GM12873 (cell line): ENCODE measurements at regions not wholly inside any gene's neighbourhood (a gene's known extent, or its start where the extent isn't known, plus 50 kb on each side); places are given as distances from the start of the nearest gene placed in this dataset.

Experiments used
- CTCF ChIP-seq: IDR thresholded peaks from 2 replicates; pipeline ENCODE4 v1.5.1; 2012; ENCODE audit warnings: low read depth, mild to moderate bottlenecking, moderate library complexity, low read length, control low read depth; ENCODE audit not compliant: insufficient read depth; ENCODE audit errors: missing control alignments

GRCh38 chr7:51471210-51471980 is 154.8 kb upstream of the COBL start:
- no peak for TF ChIP-seq CTCF

- TF ChIP-seq CTCF = no peak
Observed at GRCh38 chr7:51467384-51468017, 150.9 kb upstream of the COBL start.

- no peak for TF ChIP-seq CTCF
Observed at GRCh38 chr7:51459809-51460208, 143.2 kb upstream of the COBL start.

- TF ChIP-seq CTCF = no peak
Observed at GRCh38 chr7:51458693-51459092, 142.1 kb upstream of the COBL start.

- TF ChIP-seq CTCF = no peak
Observed at GRCh38 chr7:51457079-51457478, 140.5 kb upstream of the COBL start.

GRCh38 chr7:51456431-51457060 is 139.9 kb upstream of the COBL start:
- TF ChIP-seq CTCF = no peak

GRCh38 chr7:51455948-51456347 is 139.3 kb upstream of the COBL start:
- TF ChIP-seq CTCF = no peak
